ENCODE measurements at regions not wholly inside any gene's neighbourhood (a gene's known extent, or its start where the extent isn't known, plus 50 kb on each side); places are given as distances from the start of the nearest gene placed in this dataset.

- TF ChIP-seq PKNOX1 (IDR thresholded peaks at IDR 0.05): peak; percentile 88
- peak; percentile 68 to 80 for TF ChIP-seq IKZF2 (IDR thresholded peaks at IDR 0.05)
- no peak for TF ChIP-seq SIX5 (IDR thresholded peaks at IDR 0.05; ENCODE audit: low read depth, low read length, severe bottlenecking)
- TF ChIP-seq SMAD1 (IDR thresholded peaks at IDR 0.05; ENCODE audit: low read depth, partially characterized antibody): no peak
- TF ChIP-seq GABPA (IDR thresholded peaks at IDR 0.05; ENCODE audit: low read depth): peak; percentile 22; the same call in 1 of the 2 replicates
- TF ChIP-seq CBX5 (IDR thresholded peaks at IDR 0.05; ENCODE audit: low read depth): no peak
- TF ChIP-seq NKRF (conservative IDR thresholded peaks at IDR 0.05): no peak
- peak; percentile 70 for TF ChIP-seq PBX3 (IDR thresholded peaks at IDR 0.05; ENCODE audit: insufficient replicate concordance, low read depth, low read length)
- peak; percentile 53; the same call in 1 of the 2 replicates for TF ChIP-seq NFYB (IDR thresholded peaks at IDR 0.05; ENCODE audit: insufficient read depth, low read depth, low read length)
- TF ChIP-seq CREB1 (IDR thresholded peaks at IDR 0.05; ENCODE audit: low read depth): peak; percentile 73
- no peak for TF ChIP-seq SREBF1 (IDR thresholded peaks at IDR 0.05; ENCODE audit: low read length)
- peak; percentile 88 for TF ChIP-seq MTA2 (IDR thresholded peaks at IDR 0.05; ENCODE audit: low read depth)
- peak; percentile 79; the same call in 1 of the 2 replicates for TF ChIP-seq JUNB (IDR thresholded peaks at IDR 0.05)
- TF ChIP-seq ELK1 (IDR thresholded peaks at IDR 0.05; ENCODE audit: low read depth, low read length): no peak
- 0 out of 4 replicates have a peak, but pooled peaks of 1 of the 2 experiments have one; percentile 49 for TF ChIP-seq CEBPB (IDR thresholded peaks at IDR 0.05; ENCODE audit: borderline replicate concordance in 1 of 2, low read depth in 2 of 2, low read length in 2 of 2)
- TF ChIP-seq, protein P1, sequence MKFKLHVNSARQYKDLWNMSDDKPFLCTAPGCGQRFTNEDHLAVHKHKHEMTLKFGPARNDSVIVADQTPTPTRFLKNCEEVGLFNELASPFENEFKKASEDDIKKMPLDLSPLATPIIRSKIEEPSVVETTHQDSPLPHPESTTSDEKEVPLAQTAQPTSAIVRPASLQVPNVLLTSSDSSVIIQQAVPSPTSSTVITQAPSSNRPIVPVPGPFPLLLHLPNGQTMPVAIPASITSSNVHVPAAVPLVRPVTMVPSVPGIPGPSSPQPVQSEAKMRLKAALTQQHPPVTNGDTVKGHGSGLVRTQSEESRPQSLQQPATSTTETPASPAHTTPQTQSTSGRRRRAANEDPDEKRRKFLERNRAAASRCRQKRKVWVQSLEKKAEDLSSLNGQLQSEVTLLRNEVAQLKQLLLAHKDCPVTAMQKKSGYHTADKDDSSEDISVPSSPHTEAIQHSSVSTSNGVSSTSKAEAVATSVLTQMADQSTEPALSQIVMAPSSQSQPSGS (IDR thresholded peaks at IDR 0.05; ENCODE audit: low read length): peak; percentile 76
These were observed 119.1 kb upstream of the OTUD4 start (continued) for GRCh38 chr4:145299380-145300076.

Data from GM12878 (cell line).